ENCODE measurements at regions not wholly inside any gene's neighbourhood (a gene's known extent, or its start where the extent isn't known, plus 50 kb on each side); places are given as distances from the start of the nearest gene placed in this dataset.

GRCh38 chr12:103139876-103140275 lies 182.4 kb downstream of the ASCL1 start:
- POLR2A ChIA-PET = interaction anchor here (0.6 kb wide), 1 partner anchor 634 kb away, joined by 6 read pairs; no protein-coding TSS in a partner anchor
- CTCF ChIA-PET = interaction anchor here (0.6 kb wide), 1 partner anchor 357 kb away, joined by 3 read pairs; no protein-coding TSS in a partner anchor
- WGBS (ENCODE audit: low lambda C conversion rate) = 14% methylated on average over 3 of the region's 3 CpGs

DNA sequence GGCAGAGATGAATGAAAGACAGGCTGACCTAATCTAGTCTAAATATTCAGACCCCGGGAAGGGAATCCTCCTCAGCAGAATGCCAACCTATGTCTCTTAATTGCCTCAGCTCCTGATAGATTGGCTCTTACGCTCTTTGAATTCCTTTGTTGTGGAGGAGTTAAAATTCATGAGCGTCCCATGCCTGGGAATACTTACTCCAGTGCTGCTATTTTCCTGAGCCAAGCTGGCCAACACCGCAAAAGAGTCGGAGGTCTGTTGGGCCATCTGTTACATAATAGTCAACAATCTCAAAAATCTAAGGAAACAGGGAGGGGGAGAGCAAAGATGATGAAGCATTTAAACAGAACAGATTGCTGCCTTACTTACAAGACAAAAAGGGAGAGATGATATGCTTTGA lies 182.8 kb downstream of the ASCL1 start:
- TF ChIP-seq POLR2AphosphoS5 (IDR thresholded peaks at IDR 0.05; ENCODE audit: low read depth, low read length) (no peak), NFIC (IDR thresholded peaks at IDR 0.05; ENCODE audit: borderline replicate concordance) (no peak), RXRA (IDR thresholded peaks at IDR 0.05; ENCODE audit: borderline replicate concordance, low read depth) (no peak), EP300 (IDR thresholded peaks at IDR 0.05; ENCODE audit: borderline replicate concordance in 1 of 2, low read depth in 1 of 2, low read length in 1 of 2) (no peak), YY1 (IDR thresholded peaks at IDR 0.05; ENCODE audit: low read depth) (no peak), RFX5 (IDR thresholded peaks at IDR 0.05; ENCODE audit: low read length) (no peak), GABPA (IDR thresholded peaks at IDR 0.05; ENCODE audit: low read depth) (no peak), TEAD4 (IDR thresholded peaks at IDR 0.05; ENCODE audit: borderline replicate concordance, insufficient read depth) (no peak), FOSL2 (IDR thresholded peaks at IDR 0.05; ENCODE audit: borderline replicate concordance, low read depth) (no peak), JUND (IDR thresholded peaks at IDR 0.05) (no peak), MAX (IDR thresholded peaks at IDR 0.05; ENCODE audit: low read depth) (no peak), EZH2phosphoT487 (IDR thresholded peaks at IDR 0.05; ENCODE audit: borderline replicate concordance, low read depth) (no peak)
- TF ChIP-seq, protein P1, sequence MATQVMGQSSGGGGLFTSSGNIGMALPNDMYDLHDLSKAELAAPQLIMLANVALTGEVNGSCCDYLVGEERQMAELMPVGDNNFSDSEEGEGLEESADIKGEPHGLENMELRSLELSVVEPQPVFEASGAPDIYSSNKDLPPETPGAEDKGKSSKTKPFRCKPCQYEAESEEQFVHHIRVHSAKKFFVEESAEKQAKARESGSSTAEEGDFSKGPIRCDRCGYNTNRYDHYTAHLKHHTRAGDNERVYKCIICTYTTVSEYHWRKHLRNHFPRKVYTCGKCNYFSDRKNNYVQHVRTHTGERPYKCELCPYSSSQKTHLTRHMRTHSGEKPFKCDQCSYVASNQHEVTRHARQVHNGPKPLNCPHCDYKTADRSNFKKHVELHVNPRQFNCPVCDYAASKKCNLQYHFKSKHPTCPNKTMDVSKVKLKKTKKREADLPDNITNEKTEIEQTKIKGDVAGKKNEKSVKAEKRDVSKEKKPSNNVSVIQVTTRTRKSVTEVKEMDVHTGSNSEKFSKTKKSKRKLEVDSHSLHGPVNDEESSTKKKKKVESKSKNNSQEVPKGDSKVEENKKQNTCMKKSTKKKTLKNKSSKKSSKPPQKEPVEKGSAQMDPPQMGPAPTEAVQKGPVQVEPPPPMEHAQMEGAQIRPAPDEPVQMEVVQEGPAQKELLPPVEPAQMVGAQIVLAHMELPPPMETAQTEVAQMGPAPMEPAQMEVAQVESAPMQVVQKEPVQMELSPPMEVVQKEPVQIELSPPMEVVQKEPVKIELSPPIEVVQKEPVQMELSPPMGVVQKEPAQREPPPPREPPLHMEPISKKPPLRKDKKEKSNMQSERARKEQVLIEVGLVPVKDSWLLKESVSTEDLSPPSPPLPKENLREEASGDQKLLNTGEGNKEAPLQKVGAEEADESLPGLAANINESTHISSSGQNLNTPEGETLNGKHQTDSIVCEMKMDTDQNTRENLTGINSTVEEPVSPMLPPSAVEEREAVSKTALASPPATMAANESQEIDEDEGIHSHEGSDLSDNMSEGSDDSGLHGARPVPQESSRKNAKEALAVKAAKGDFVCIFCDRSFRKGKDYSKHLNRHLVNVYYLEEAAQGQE (IDR thresholded peaks at IDR 0.05; ENCODE audit: low read depth, low read length) = no peak
- TF ChIP-seq, protein P2, sequence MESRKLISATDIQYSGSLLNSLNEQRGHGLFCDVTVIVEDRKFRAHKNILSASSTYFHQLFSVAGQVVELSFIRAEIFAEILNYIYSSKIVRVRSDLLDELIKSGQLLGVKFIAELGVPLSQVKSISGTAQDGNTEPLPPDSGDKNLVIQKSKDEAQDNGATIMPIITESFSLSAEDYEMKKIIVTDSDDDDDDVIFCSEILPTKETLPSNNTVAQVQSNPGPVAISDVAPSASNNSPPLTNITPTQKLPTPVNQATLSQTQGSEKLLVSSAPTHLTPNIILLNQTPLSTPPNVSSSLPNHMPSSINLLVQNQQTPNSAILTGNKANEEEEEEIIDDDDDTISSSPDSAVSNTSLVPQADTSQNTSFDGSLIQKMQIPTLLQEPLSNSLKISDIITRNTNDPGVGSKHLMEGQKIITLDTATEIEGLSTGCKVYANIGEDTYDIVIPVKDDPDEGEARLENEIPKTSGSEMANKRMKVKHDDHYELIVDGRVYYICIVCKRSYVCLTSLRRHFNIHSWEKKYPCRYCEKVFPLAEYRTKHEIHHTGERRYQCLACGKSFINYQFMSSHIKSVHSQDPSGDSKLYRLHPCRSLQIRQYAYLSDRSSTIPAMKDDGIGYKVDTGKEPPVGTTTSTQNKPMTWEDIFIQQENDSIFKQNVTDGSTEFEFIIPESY (IDR thresholded peaks at IDR 0.05; ENCODE audit: borderline replicate concordance, low read depth) = no peak
- Histone ChIP-seq H4K20me1 (ENCODE audit: insufficient read depth) (no peaks in the 10 kb centered on the region), H2AFZ (ENCODE audit: low read depth) (no peak overlapping the region), H3K4me1 (ENCODE audit: control insufficient read depth in 1 of 2, insufficient read depth in 2 of 2, low read depth in 1 of 2, low read length in 1 of 2) (peaks cover 0 to 2% of the 10 kb centered on the region in 2 experiments; a peak in 1 of 4 replicates), H3K36me3 (replicated peaks in 1 of 2; ENCODE audit: control insufficient read depth in 1 of 2, insufficient read depth in 2 of 2, low read length in 1 of 2) (no peaks in the 10 kb centered on the region), H3K9ac (no peak overlapping the region), H3K9me3 (no peaks in the 10 kb centered on the region; the same call in 1 of the 2 replicates), H3F3A (replicated peaks; ENCODE audit: insufficient read depth) (no peaks in the 10 kb centered on the region), H3K4me2 (no peak overlapping the region), H3K9me2 (no peaks in the 10 kb centered on the region), H3K27ac (ENCODE audit: low read depth in 2 of 2, low read length in 1 of 2) (no peak overlapping the region), H3K4me3 (ENCODE audit: low read depth in 2 of 2, low read length in 1 of 2) (no peak overlapping the region), H3K79me2 (ENCODE audit: insufficient read depth) (no peaks in the 10 kb centered on the region), H3K27me3 (ENCODE audit: insufficient read depth) (no peaks in the 10 kb centered on the region)
- no peak for DNase-seq
- 44% methylated on average over 5 of the region's 5 CpGs for WGBS (ENCODE audit: low lambda C conversion rate)
- ChIA-PET POLR2A (interaction anchor here (0.6 kb wide), 1 partner anchor 634 kb away, joined by 6 read pairs; no protein-coding TSS in a partner anchor), CTCF (interaction anchor here (1.8 kb wide), 1 partner anchor 14 kb away, joined by 4 read pairs; no protein-coding TSS in a partner anchor)

More at GRCh38 chr12:103139876-103140275, 182.4 kb downstream of the ASCL1 start:
- Histone ChIP-seq H3K9me2 (no peaks in the 10 kb centered on the region), H4K20me1 (ENCODE audit: insufficient read depth) (no peaks in the 10 kb centered on the region), H3K4me3 (ENCODE audit: low read depth in 2 of 2, low read length in 1 of 2) (no peak overlapping the region), H3K4me2 (no peak overlapping the region), H3K4me1 (ENCODE audit: control insufficient read depth in 1 of 2, insufficient read depth in 2 of 2, low read depth in 1 of 2, low read length in 1 of 2) (peaks cover 0 to 2% of the 10 kb centered on the region in 2 experiments; a peak in 1 of 4 replicates), H3K9me3 (no peaks in the 10 kb centered on the region), H3K36me3 (replicated peaks in 1 of 2; ENCODE audit: control insufficient read depth in 1 of 2, insufficient read depth in 2 of 2, low read length in 1 of 2) (no peaks in the 10 kb centered on the region), H3K27ac (ENCODE audit: low read depth in 2 of 2, low read length in 1 of 2) (no peak overlapping the region), H3K79me2 (ENCODE audit: insufficient read depth) (no peaks in the 10 kb centered on the region), H3F3A (replicated peaks; ENCODE audit: insufficient read depth) (no peaks in the 10 kb centered on the region), H3K27me3 (ENCODE audit: insufficient read depth) (no peaks in the 10 kb centered on the region), H2AFZ (ENCODE audit: low read depth) (no peak overlapping the region), H3K9ac (no peak overlapping the region)
- DNase-seq = no peak
- TF ChIP-seq TEAD4 (IDR thresholded peaks at IDR 0.05; ENCODE audit: borderline replicate concordance, insufficient read depth) (no peak), FOSL2 (IDR thresholded peaks at IDR 0.05; ENCODE audit: borderline replicate concordance, low read depth) (no peak), YY1 (IDR thresholded peaks at IDR 0.05; ENCODE audit: low read depth) (no peak), GABPA (IDR thresholded peaks at IDR 0.05; ENCODE audit: low read depth) (no peak)
